IPS DF 6.9 (cell line): ENCODE measurements at regions not wholly inside any gene's neighbourhood (a gene's known extent, or its start where the extent isn't known, plus 50 kb on each side); places are given as distances from the start of the nearest gene placed in this dataset.

ENCODE experiments used
- DNase-seq: peaks from one replicate; pipeline ENCODE4 v3.0.0-alpha.2; 2013; ENCODE audit warnings: low read depth, low spot score
- H3K27ac ChIP-seq: one replicate; pipeline ENCODE4 v1.5.1; 2013; ENCODE audit warnings: low read length, control low read depth
- H3K27me3 ChIP-seq: 2 replicates; pipeline ENCODE4 v1.6.1; 2013; ENCODE audit warnings: mild to moderate bottlenecking, low read length; ENCODE audit not compliant: control insufficient read depth, insufficient read depth
- H3K36me3 ChIP-seq: 2 replicates; pipeline ENCODE4 v1.6.1; 2013; ENCODE audit warnings: low read length; ENCODE audit not compliant: control insufficient read depth, insufficient read depth
- H3K4me1 ChIP-seq: 2 replicates; pipeline ENCODE4 v1.6.1; 2013; ENCODE audit warnings: low read length; ENCODE audit not compliant: control insufficient read depth, insufficient read depth
- H3K4me3 ChIP-seq: 2 replicates; pipeline ENCODE4 v1.5.1; 2013; ENCODE audit warnings: mild to moderate bottlenecking, low read length
- H3K9me3 ChIP-seq: 2 replicates; pipeline ENCODE4 v1.6.1; 2013; ENCODE audit warnings: low read length, inconsistent platforms; ENCODE audit not compliant: control insufficient read depth, insufficient read depth
- WGBS: extraction: QIAGEN DNeasy Blood & Tissue Kit; methylation state at CpG from one replicate; pipeline ENCODE4 v1.1.7; 2013; ENCODE audit warnings: mixed read lengths, missing lambda C conversion rate; ENCODE audit not compliant: insufficient read length, insufficient coverage; 5-methylcytosine and 5-hydroxymethylcytosine counted together

GRCh38 chr6:87899499-87900147 lies 148.0 kb upstream of the SPACA1 start:
- WGBS = no CpG with 5 or more reads among the region's 5 CpGs
- no peak for DNase-seq
- H3K36me3 ChIP-seq = no peaks in the 10 kb centered on the region
- H3K4me1 ChIP-seq = no peaks in the 10 kb centered on the region; the same call in 1 of the 2 replicates
- H3K27ac ChIP-seq = no peak overlapping the region
- H3K27me3 ChIP-seq = no peaks in the 10 kb centered on the region
- no peak overlapping the region for H3K4me3 ChIP-seq
- no peaks in the 10 kb centered on the region for H3K9me3 ChIP-seq

- no peaks in the 10 kb centered on the region for H3K9me3 ChIP-seq
- no peaks in the 10 kb centered on the region for H3K27me3 ChIP-seq
- H3K4me3 ChIP-seq = no peak overlapping the region
- H3K4me1 ChIP-seq = no peaks in the 10 kb centered on the region
- WGBS = no CpG with 5 or more reads among the region's 3 CpGs
- no peak for DNase-seq
- H3K27ac ChIP-seq = no peak overlapping the region
- no peaks in the 10 kb centered on the region for H3K36me3 ChIP-seq
Measured at GRCh38 chr6:87897663-87898062, 150.0 kb upstream of the SPACA1 start.

- Histone ChIP-seq H3K27me3 (no peaks in the 10 kb centered on the region), H3K27ac (no peak overlapping the region), H3K4me1 (no peaks in the 10 kb centered on the region), H3K36me3 (no peaks in the 10 kb centered on the region), H3K4me3 (no peak overlapping the region), H3K9me3 (no peaks in the 10 kb centered on the region)
- no peak for DNase-seq
Measured at GRCh38 chr6:87897013-87897412, 150.6 kb upstream of the SPACA1 start.

- H3K9me3 ChIP-seq = no peaks in the 10 kb centered on the region
- no peaks in the 10 kb centered on the region for H3K27me3 ChIP-seq
- no peak for DNase-seq
- H3K4me1 ChIP-seq = no peaks in the 10 kb centered on the region
- no peaks in the 10 kb centered on the region for H3K36me3 ChIP-seq
- no CpG with 5 or more reads among the region's 2 CpGs for WGBS
- H3K27ac ChIP-seq = no peak overlapping the region
- no peak overlapping the region for H3K4me3 ChIP-seq
Measured at GRCh38 chr6:87887266-87887665, 160.4 kb upstream of the SPACA1 start.

- Histone ChIP-seq H3K36me3 (no peaks in the 10 kb centered on the region), H3K9me3 (no peaks in the 10 kb centered on the region), H3K27ac (no peak overlapping the region), H3K4me3 (no peak overlapping the region), H3K27me3 (no peaks in the 10 kb centered on the region), H3K4me1 (no peaks in the 10 kb centered on the region)
- WGBS = no CpG with 5 or more reads among the region's 1 CpG
- no peak for DNase-seq
Measured at GRCh38 chr6:87884203-87884602, 163.4 kb upstream of the SPACA1 start.

- no CpG with 5 or more reads among the region's 4 CpGs for WGBS
- Histone ChIP-seq H3K4me1 (no peaks in the 10 kb centered on the region), H3K36me3 (no peaks in the 10 kb centered on the region)
Measured at GRCh38 chr6:87881342-87881895, 166.2 kb upstream of the SPACA1 start.

GRCh38 chr6:87879132-87879861 lies 168.3 kb upstream of the SPACA1 start:
- no CpG with 5 or more reads among the region's 7 CpGs for WGBS
- no peak for DNase-seq
- H3K9me3 ChIP-seq = no peaks in the 10 kb centered on the region
- H3K4me1 ChIP-seq = no peaks in the 10 kb centered on the region
- H3K4me3 ChIP-seq = no peak overlapping the region
- H3K27ac ChIP-seq = no peak overlapping the region
- H3K27me3 ChIP-seq = no peaks in the 10 kb centered on the region
- H3K36me3 ChIP-seq = no peaks in the 10 kb centered on the region

More at GRCh38 chr6:87881342-87881895, 166.2 kb upstream of the SPACA1 start:
- DNase-seq = no peak
- Histone ChIP-seq H3K4me3 (no peak overlapping the region), H3K27ac (no peak overlapping the region), H3K27me3 (no peaks in the 10 kb centered on the region), H3K9me3 (no peaks in the 10 kb centered on the region)

GRCh38 chr6:87875781-87876180 lies 171.9 kb upstream of the SPACA1 start:
- DNase-seq = no peak
- Histone ChIP-seq H3K27ac (no peak overlapping the region), H3K4me1 (no peaks in the 10 kb centered on the region), H3K4me3 (no peak overlapping the region), H3K36me3 (no peaks in the 10 kb centered on the region), H3K9me3 (no peaks in the 10 kb centered on the region), H3K27me3 (no peaks in the 10 kb centered on the region)
- WGBS = no CpG with 5 or more reads among the region's 1 CpG

GRCh38 chr6:87873556-87873955 lies 171.5 kb upstream of the AKIRIN2 start:
- WGBS = no CpG with 5 or more reads among the region's 3 CpGs
- Histone ChIP-seq H3K9me3 (no peaks in the 10 kb centered on the region), H3K36me3 (no peaks in the 10 kb centered on the region), H3K4me3 (no peak overlapping the region), H3K27me3 (no peaks in the 10 kb centered on the region), H3K4me1 (no peaks in the 10 kb centered on the region), H3K27ac (no peak overlapping the region)
- DNase-seq = no peak

GRCh38 chr6:87870556-87870955 lies 168.5 kb upstream of the AKIRIN2 start:
- WGBS = no CpG with 5 or more reads among the region's 3 CpGs
- no peaks in the 10 kb centered on the region for H3K36me3 ChIP-seq
- H3K4me3 ChIP-seq = no peak overlapping the region
- DNase-seq = no peak
- H3K27me3 ChIP-seq = no peaks in the 10 kb centered on the region
- H3K27ac ChIP-seq = no peak overlapping the region
- no peaks in the 10 kb centered on the region for H3K9me3 ChIP-seq
- no peaks in the 10 kb centered on the region for H3K4me1 ChIP-seq
